Mammary epithelial cell (primary cell): ENCODE measurements at regions not wholly inside any gene's neighbourhood (a gene's known extent, or its start where the extent isn't known, plus 50 kb on each side); places are given as distances from the start of the nearest gene placed in this dataset.

ENCODE experiments used
- CTCF ChIP-seq, 2 donors: IDR thresholded peaks in 1 of 2; conservative IDR thresholded peaks in 1 of 2; 2 replicates each; pipeline ENCODE4 v1.5.1; 2011 to 2012; ENCODE audit warnings: inconsistent platforms in 2 of 2, low read length in 2 of 2, mild to moderate bottlenecking in 2 of 2, control low read depth in 1 of 2, low read depth in 1 of 2; ENCODE audit not compliant: insufficient read depth in 1 of 2; ENCODE audit errors: extremely low read depth in 1 of 2
- EZH2 ChIP-seq: IDR thresholded peaks from 2 replicates; pipeline ENCODE4 v1.6.1; 2012; ENCODE audit warnings: low read length, inconsistent platforms, borderline replicate concordance

GRCh38 chr2:83561592-83561991, 897.5 kb downstream of the SUCLG1 start:
- no peak for TF ChIP-seq CTCF (conservative IDR thresholded peaks at IDR 0.05 in 1 of 2, IDR thresholded peaks at IDR 0.05 in 1 of 2; ENCODE audit: extremely low read depth in 1 of 2, insufficient read depth in 1 of 2, low read depth in 1 of 2, low read length in 2 of 2)
- TF ChIP-seq EZH2, result no peak
